Islet precursor cell (in vitro differentiated cells): ENCODE measurements at regions not wholly inside any gene's neighbourhood (a gene's known extent, or its start where the extent isn't known, plus 50 kb on each side); places are given as distances from the start of the nearest gene placed in this dataset.

Experiments
- DNase-seq: peaks from one replicate; pipeline ENCODE4 v3.0.0-alpha.2; 2018

- DNase-seq, result no peak
Observed at GRCh38 chr4:100284129-100284880, 94.0 kb upstream of the DDIT4L start.

- DNase-seq, result no peak
Observed at GRCh38 chr4:100280807-100281206, 90.5 kb upstream of the DDIT4L start.

DNA sequence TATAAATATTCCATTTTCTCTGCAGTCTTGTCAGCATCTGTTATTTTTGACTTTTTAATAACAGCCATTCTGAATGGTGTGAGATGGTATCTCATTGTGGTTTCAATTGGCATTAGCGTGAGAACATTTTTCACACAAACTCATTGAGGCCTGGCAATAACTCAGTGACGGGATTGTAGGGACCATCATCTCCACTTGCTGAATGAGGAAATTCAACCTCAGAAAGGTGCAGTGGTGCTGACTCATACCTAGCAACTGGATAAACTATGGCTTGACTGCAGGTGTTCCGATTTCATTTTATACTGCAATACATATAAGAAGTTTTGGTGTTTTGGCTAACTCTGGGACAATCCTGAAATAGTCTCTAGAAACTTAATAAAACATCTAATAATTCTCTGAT is 88.3 kb upstream of the DDIT4L start:
- DNase-seq, result no peak

DNA sequence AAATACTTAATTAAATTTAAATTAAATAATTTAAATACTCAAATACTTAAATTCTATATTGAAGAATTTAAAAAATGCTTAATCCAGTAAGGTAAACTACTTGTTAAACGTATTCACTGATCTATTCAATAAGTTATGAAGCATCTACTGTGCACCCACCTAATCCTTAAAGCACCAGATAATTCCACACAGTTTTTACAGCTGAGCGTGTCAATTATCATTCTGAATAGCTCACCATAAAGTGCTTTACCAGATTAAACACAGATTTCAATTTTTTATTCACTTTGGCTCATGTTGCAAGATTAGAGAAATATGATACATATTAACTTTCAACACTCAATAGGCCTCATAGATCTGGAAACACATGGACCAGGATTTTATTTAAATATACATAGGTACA is 79.2 kb upstream of the DDIT4L start:
- DNase-seq, result no peak

DNA sequence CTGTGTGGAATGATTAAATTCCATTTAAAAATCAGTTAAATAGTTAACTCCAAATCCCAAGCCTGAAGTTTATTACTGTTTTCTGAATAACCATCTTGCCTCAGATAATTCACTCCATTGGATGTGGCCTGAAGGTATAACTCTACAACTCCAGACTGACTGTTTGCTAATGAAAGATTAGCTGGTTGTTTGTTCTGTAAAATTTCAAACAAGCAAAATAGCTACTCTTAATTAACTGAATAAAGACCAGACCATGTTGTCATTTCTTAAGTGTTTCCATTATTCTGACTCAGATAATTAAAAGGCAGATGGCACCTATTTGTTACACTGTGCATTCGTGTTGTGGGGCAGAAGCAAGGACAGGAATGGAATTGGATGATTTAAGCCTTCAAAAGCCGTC is 78.5 kb upstream of the DDIT4L start:
- DNase-seq, result no peak

DNA sequence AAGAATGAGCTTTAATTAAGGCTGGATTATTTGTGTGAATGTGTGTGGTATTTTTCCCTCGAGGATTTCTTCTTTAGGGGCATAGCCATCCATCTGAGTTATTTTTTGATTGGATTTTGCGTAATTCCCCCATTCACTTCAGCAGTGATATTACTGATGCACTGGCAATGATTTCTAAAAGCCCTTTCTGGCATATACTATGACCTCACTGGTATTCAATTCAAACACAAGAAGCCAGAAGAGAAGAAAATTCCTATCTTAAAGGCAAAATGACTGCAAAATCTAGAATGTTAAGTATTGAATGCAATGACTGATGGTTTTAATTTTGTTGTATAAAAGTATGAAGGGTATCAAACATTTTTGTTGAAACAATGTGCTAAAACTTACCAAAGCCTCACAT is 71.1 kb upstream of the DDIT4L start:
- DNase-seq, result no peak

DNA sequence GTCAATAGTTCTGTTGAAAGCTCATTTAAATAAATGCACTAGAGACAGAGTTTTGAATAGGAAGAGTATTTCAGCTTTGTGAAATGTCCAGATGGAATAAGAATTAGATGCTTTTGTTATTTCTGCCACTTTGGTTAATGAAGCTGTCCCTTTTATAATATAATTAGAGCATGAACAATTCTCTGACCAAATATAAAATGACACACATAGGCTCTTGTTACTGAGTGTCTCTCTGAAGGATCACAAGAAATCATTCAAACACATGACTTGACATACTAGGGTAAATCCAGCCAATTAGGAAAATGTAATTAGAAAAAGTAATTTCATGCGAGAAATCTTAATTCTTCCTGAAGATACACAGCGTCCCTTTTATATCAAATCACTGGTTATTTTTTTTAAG is 68.4 kb upstream of the DDIT4L start:
- no peak for DNase-seq

GRCh38 chr4:100257567-100257966 is 67.3 kb upstream of the DDIT4L start:
- DNase-seq, result peak; percentile 54

DNA sequence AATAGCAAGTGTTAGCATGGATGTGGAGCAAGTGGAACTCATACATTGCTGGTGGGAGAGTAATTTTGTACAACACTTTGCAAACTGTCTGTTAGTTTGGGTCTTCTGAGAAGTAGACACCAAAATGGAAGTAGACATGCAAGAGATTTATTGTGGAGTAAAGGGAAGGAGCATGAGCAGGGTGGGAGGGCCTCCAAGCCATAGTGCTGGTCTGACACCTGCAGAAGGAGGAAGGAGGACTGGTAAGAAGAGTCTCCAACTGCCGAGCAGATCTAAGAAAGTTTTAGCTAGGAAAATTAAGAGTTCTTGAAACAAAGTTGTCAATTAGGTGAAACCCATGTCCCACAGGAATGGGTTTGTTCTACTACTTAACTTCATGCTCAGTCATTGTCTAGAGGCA is 64.0 kb upstream of the DDIT4L start:
- no peak for DNase-seq

DNA sequence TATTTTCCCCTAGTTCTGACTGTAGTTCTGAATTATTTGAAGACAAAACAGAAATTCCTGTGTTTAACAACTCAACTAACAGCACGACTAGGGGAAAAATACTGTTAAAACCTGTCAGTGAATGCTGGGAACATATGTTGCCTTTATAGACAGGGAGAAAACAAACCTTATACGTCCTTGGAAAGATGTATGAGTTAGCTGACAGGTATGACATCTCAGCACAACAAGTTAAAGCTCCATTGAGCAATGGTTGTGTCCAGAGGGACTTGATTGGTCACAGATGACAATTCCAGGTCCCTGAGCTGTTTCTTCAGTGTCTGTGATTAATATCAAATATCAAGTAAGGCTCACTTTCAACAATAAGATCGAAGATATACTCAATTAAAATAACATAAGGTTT is 58.2 kb upstream of the DDIT4L start:
- no peak for DNase-seq

DNA sequence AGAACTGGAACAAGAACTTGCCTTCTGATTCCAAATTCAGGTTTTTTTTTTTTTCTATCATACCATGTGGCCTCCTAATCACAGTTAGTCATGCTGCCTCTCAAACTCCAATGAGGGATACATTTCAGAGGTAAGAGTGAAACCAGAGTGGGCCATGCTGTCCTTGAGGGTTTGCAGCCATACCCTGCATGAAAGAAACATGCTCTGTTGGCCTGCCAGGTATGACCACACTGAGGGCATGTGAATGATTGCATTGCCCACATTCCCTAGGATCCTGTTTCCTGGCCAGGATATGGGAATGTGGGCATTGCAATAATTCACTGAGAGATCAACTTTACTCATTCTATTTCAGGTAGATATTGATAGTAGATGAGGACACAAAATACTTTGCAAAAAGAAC is 56.4 kb upstream of the DDIT4L start:
- no peak for DNase-seq

- DNase-seq, result no peak
Observed at GRCh38 chr4:100244347-100244746, 54.1 kb upstream of the DDIT4L start.
